OCI-LY3 (cell line): ENCODE measurements at regions not wholly inside any gene's neighbourhood (a gene's known extent, or its start where the extent isn't known, plus 50 kb on each side); places are given as distances from the start of the nearest gene placed in this dataset.

ENCODE experiments used
- H2AFZ ChIP-seq: fragments of 200-600, 300-600 bp; shearing (Covaris generic); 2 replicates; pipeline ENCODE4 v1.6.0; 2014; ENCODE audit warnings: antibody characterized with exemption, low read depth, low read length
- H3K27ac ChIP-seq: fragments of 200-600, 300-600 bp; sonication (generic); 2 replicates; pipeline ENCODE4 v1.5.1; 2014; ENCODE audit warnings: mild to moderate bottlenecking, low read length, moderate library complexity, mixed read lengths
- H3K27me3 ChIP-seq: fragments of 200-600, 300-600 bp; sonication (generic); 2 replicates; pipeline ENCODE4 v1.6.1; 2014; ENCODE audit warnings: low read depth, low read length, mixed read lengths
- H3K36me3 ChIP-seq: fragments of 200-600, 300-600 bp; sonication (generic); replicated peaks from 2 replicates; pipeline ENCODE3; 2014; ENCODE audit warnings: low read depth, low read length, mixed read lengths
- H3K4me1 ChIP-seq: fragments of 300-600, 200-600 bp; sonication (generic); 2 replicates; pipeline ENCODE4 v1.6.1; 2014; ENCODE audit warnings: low read length, mixed read lengths
- H3K4me2 ChIP-seq: fragments of 200-600, 300-600 bp; sonication (generic); 2 replicates; pipeline ENCODE4 v1.6.1; 2014; ENCODE audit warnings: low read length, mixed read lengths
- H3K4me3 ChIP-seq: fragments of 300-600, 200-600 bp; sonication (generic); 2 replicates; pipeline ENCODE4 v1.5.1; 2014; ENCODE audit warnings: antibody characterized with exemption, mild to moderate bottlenecking, low read length, moderate library complexity
- H3K79me2 ChIP-seq: fragments of 300-600, 200-600 bp; shearing (Covaris generic); 2 replicates; pipeline ENCODE4 v1.6.1; 2014; ENCODE audit warnings: mild to moderate bottlenecking, low read length, mixed read lengths
- H3K9ac ChIP-seq: fragments of 300-600, 200-600 bp; shearing (Covaris generic); 2 replicates; pipeline ENCODE4 v1.6.0; 2014; ENCODE audit warnings: mild to moderate bottlenecking, low read length, moderate library complexity
- H3K9me3 ChIP-seq: fragments of 200-600, 300-600 bp; shearing (Covaris generic); 2 replicates; pipeline ENCODE4 v1.6.1; 2014; ENCODE audit warnings: low read length, mixed read lengths; ENCODE audit not compliant: insufficient read depth
- H4K20me1 ChIP-seq: fragments of 200-600, 300-600 bp; sonication (generic); 2 replicates; pipeline ENCODE4 v1.6.1; 2016; ENCODE audit warnings: low read length, mixed read lengths; ENCODE audit not compliant: insufficient read depth
- EZH2phosphoT487 ChIP-seq: fragments of 200-600 bp; shearing (Covaris generic); IDR thresholded peaks from 2 replicates; pipeline ENCODE4 v1.6.1; 2018; ENCODE audit warnings: antibody characterized with exemption, mixed run types, low read depth
- TF ChIP-seq, protein P1 (sequence below): fragments of 200-600, 300-600 bp; sonication (generic); IDR thresholded peaks from 2 replicates; pipeline ENCODE4 v1.5.1; 2014; ENCODE audit warnings: antibody characterized with exemption, low read length, low read depth

DNA sequence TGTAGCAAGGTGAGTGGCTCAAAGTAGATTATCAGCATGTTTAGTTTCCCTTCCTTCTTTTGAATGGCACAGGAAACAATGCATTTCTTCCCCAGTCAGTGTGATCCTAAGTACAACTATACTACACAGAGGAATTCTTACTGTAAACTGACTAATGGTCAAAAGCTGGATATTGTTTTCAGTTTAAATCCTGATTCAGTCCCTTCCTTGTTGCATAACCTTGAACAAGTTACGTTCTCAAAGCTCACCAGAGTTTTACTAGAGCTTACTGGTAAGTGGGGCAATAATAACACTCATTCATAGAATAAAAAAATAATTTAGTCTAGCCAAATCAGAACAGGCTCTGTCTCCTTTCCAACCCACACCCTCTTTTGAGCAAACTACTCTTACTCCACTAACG lies 180.1 kb downstream of the POSTN start:
- TF ChIP-seq, protein P1, sequence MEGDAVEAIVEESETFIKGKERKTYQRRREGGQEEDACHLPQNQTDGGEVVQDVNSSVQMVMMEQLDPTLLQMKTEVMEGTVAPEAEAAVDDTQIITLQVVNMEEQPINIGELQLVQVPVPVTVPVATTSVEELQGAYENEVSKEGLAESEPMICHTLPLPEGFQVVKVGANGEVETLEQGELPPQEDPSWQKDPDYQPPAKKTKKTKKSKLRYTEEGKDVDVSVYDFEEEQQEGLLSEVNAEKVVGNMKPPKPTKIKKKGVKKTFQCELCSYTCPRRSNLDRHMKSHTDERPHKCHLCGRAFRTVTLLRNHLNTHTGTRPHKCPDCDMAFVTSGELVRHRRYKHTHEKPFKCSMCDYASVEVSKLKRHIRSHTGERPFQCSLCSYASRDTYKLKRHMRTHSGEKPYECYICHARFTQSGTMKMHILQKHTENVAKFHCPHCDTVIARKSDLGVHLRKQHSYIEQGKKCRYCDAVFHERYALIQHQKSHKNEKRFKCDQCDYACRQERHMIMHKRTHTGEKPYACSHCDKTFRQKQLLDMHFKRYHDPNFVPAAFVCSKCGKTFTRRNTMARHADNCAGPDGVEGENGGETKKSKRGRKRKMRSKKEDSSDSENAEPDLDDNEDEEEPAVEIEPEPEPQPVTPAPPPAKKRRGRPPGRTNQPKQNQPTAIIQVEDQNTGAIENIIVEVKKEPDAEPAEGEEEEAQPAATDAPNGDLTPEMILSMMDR, result no peak
- no peak for TF ChIP-seq EZH2phosphoT487
- Histone ChIP-seq H3K27me3 (no peaks in the 10 kb centered on the region), H3K4me3 (no peak overlapping the region), H3K27ac (no peak overlapping the region), H3K9ac (no peak overlapping the region), H3K4me2 (no peak overlapping the region), H4K20me1 (no peaks in the 10 kb centered on the region), H3K4me1 (no peaks in the 10 kb centered on the region), H3K79me2 (no peaks in the 10 kb centered on the region), H3K9me3 (no peaks in the 10 kb centered on the region), H3K36me3 (no peaks in the 10 kb centered on the region), H2AFZ (no peak overlapping the region)

- Histone ChIP-seq H3K36me3 (no peaks in the 10 kb centered on the region), H3K9me3 (no peaks in the 10 kb centered on the region), H3K27ac (no peak overlapping the region), H3K4me2 (no peak overlapping the region), H3K4me3 (no peak overlapping the region), H3K9ac (no peak overlapping the region), H3K4me1 (no peaks in the 10 kb centered on the region), H3K79me2 (no peaks in the 10 kb centered on the region), H3K27me3 (no peaks in the 10 kb centered on the region), H2AFZ (no peak overlapping the region), H4K20me1 (no peaks in the 10 kb centered on the region)
- TF ChIP-seq, protein P1, result no peak
- no peak for TF ChIP-seq EZH2phosphoT487
Measured at GRCh38 chr13:37417060-37417441, 181.5 kb downstream of the POSTN start.

- H3K4me2 ChIP-seq, result no peak overlapping the region
- H3K4me1 ChIP-seq, result no peaks in the 10 kb centered on the region
- H3K79me2 ChIP-seq, result no peaks in the 10 kb centered on the region
- no peak overlapping the region for H2AFZ ChIP-seq
- H4K20me1 ChIP-seq, result no peaks in the 10 kb centered on the region
- H3K36me3 ChIP-seq, result no peaks in the 10 kb centered on the region
- no peak overlapping the region for H3K9ac ChIP-seq
- no peak overlapping the region for H3K4me3 ChIP-seq
- no peak for TF ChIP-seq EZH2phosphoT487
- TF ChIP-seq, protein P1, result no peak
- H3K27ac ChIP-seq, result no peak overlapping the region
- no peaks in the 10 kb centered on the region for H3K27me3 ChIP-seq
- H3K9me3 ChIP-seq, result no peaks in the 10 kb centered on the region
Measured at GRCh38 chr13:37416291-37417059, 182.1 kb downstream of the POSTN start.

- no peak overlapping the region for H3K27ac ChIP-seq
- no peak overlapping the region for H3K9ac ChIP-seq
- no peaks in the 10 kb centered on the region for H3K4me1 ChIP-seq
- H3K4me3 ChIP-seq, result no peak overlapping the region
- H3K79me2 ChIP-seq, result no peaks in the 10 kb centered on the region
- H3K4me2 ChIP-seq, result no peak overlapping the region
- no peaks in the 10 kb centered on the region for H4K20me1 ChIP-seq
- no peaks in the 10 kb centered on the region for H3K27me3 ChIP-seq
- H3K36me3 ChIP-seq, result no peaks in the 10 kb centered on the region
- TF ChIP-seq, protein P1, result no peak
- TF ChIP-seq EZH2phosphoT487, result no peak
- no peak overlapping the region for H2AFZ ChIP-seq
- H3K9me3 ChIP-seq, result no peaks in the 10 kb centered on the region
Measured at GRCh38 chr13:37413161-37413560, 185.4 kb downstream of the POSTN start.
